OCI-LY3 (cell line): ENCODE measurements at regions not wholly inside any gene's neighbourhood (a gene's known extent, or its start where the extent isn't known, plus 50 kb on each side); places are given as distances from the start of the nearest gene placed in this dataset.

Experiments used
- EZH2phosphoT487 ChIP-seq: fragments of 200-600 bp; shearing (Covaris generic); IDR thresholded peaks from 2 replicates; pipeline ENCODE4 v1.6.1; 2018; ENCODE audit warnings: antibody characterized with exemption, mixed run types, low read depth
- TF ChIP-seq, protein P1 (sequence below): fragments of 200-600, 300-600 bp; sonication (generic); IDR thresholded peaks from 2 replicates; pipeline ENCODE4 v1.5.1; 2014; ENCODE audit warnings: antibody characterized with exemption, low read length, low read depth

DNA sequence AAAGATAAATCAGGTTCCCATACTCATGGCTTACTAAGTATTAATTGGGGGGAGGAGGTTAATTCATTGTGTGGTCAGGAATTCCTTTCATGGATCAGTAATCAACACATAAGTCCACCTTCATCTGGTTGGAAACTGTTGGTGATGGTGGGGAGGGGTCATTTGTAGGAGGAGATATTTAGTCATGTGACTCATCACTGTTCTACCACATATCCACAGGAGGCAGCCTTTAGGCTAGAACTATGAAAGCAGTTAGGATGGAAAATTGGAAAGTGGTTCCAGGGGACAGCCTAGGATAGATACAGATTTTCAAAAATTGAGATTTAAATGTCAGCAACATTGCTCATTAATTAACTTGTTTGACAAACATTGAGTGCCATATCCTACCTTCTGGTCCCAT lies 122.8 kb upstream of the PAXBP1 start:
- TF ChIP-seq, protein P1, sequence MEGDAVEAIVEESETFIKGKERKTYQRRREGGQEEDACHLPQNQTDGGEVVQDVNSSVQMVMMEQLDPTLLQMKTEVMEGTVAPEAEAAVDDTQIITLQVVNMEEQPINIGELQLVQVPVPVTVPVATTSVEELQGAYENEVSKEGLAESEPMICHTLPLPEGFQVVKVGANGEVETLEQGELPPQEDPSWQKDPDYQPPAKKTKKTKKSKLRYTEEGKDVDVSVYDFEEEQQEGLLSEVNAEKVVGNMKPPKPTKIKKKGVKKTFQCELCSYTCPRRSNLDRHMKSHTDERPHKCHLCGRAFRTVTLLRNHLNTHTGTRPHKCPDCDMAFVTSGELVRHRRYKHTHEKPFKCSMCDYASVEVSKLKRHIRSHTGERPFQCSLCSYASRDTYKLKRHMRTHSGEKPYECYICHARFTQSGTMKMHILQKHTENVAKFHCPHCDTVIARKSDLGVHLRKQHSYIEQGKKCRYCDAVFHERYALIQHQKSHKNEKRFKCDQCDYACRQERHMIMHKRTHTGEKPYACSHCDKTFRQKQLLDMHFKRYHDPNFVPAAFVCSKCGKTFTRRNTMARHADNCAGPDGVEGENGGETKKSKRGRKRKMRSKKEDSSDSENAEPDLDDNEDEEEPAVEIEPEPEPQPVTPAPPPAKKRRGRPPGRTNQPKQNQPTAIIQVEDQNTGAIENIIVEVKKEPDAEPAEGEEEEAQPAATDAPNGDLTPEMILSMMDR, result no peak
- no peak for TF ChIP-seq EZH2phosphoT487
